Activated CD4-positive, alpha-beta T cell treated with anti-CD3 and anti-CD28 coated beads, Interleukin-2, amount 50 U/mL, for 16 hours (primary cell): ENCODE measurements at regions not wholly inside any gene's neighbourhood (a gene's known extent, or its start where the extent isn't known, plus 50 kb on each side); places are given as distances from the start of the nearest gene placed in this dataset.

Experiments used
- DNase-seq: peaks from one replicate; pipeline ENCODE4 v3.0.0-alpha.2; 2020

- no peak for DNase-seq
Measured at GRCh38 chr17:79273660-79274059, 199.0 kb downstream of the ENGASE start.

GRCh38 chr17:79272666-79273219, 198.1 kb downstream of the ENGASE start:
- DNase-seq, result no peak

- DNase-seq, result no peak
Measured at GRCh38 chr17:79272220-79272619, 197.6 kb downstream of the ENGASE start.

GRCh38 chr17:79269620-79270019, 195.0 kb downstream of the ENGASE start:
- DNase-seq, result no peak

GRCh38 chr17:79263191-79263590, 188.6 kb downstream of the ENGASE start:
- no peak for DNase-seq

- DNase-seq, result no peak
Measured at GRCh38 chr17:79262624-79263023, 188.0 kb downstream of the ENGASE start.

- DNase-seq, result no peak
Measured at GRCh38 chr17:79261355-79262072, 186.9 kb downstream of the ENGASE start.

- no peak for DNase-seq
Measured at GRCh38 chr17:79258843-79259242, 184.2 kb downstream of the ENGASE start.

GRCh38 chr17:79258041-79258440, 183.4 kb downstream of the ENGASE start:
- DNase-seq, result no peak

GRCh38 chr17:79255926-79256585, 181.4 kb downstream of the ENGASE start:
- DNase-seq, result no peak

- DNase-seq, result no peak
Measured at GRCh38 chr17:79255456-79255855, 180.8 kb downstream of the ENGASE start.

GRCh38 chr17:79255046-79255445, 180.4 kb downstream of the ENGASE start:
- DNase-seq, result no peak

- DNase-seq, result no peak
Measured at GRCh38 chr17:79252886-79253285, 178.3 kb downstream of the ENGASE start.

GRCh38 chr17:79251824-79252223, 177.2 kb downstream of the ENGASE start:
- DNase-seq, result no peak

GRCh38 chr17:79249929-79250521, 175.4 kb downstream of the ENGASE start:
- DNase-seq, result no peak

- DNase-seq, result no peak
Measured at GRCh38 chr17:79248843-79249493, 174.3 kb downstream of the ENGASE start.

GRCh38 chr17:79246225-79247190, 171.9 kb downstream of the ENGASE start:
- DNase-seq, result no peak

GRCh38 chr17:79244665-79245064, 170.0 kb downstream of the ENGASE start:
- no peak for DNase-seq

GRCh38 chr17:79243996-79244395, 169.4 kb downstream of the ENGASE start:
- DNase-seq, result no peak

GRCh38 chr17:79243603-79243990, 169.0 kb downstream of the ENGASE start:
- DNase-seq, result no peak

- DNase-seq, result no peak
Measured at GRCh38 chr17:79242873-79243602, 168.4 kb downstream of the ENGASE start.
